ENCODE measurements at regions not wholly inside any gene's neighbourhood (a gene's known extent, or its start where the extent isn't known, plus 50 kb on each side); places are given as distances from the start of the nearest gene placed in this dataset.

- no peak overlapping the region for H3K4me3 ChIP-seq (ENCODE audit: low read length)
- no peak for DNase-seq (ENCODE audit: low read depth)
These were observed 89.1 kb upstream of the GLIS3 start for GRCh38 chr9:4389003-4389402.

DNA sequence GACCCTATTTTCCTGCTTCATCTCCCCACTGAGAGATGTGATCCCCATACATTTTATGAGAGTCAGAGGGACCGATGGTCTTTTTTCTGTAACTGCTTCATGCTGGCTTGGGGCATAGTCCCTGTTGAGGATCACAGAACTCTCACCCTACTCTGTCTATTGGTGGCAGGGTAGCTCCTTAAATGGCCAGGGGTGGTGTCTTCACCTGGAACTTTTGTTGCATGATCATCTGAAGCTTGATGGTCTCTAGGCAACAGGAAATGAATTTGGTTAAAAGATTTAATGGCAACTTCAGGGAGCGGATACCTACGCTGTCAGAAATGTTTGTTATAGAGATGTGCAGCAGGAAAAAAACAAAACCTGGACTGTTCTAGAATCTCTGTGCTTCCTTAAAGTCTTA lies 87.0 kb upstream of the GLIS3 start:
- DNase-seq (ENCODE audit: low read depth) = no peak
- TF ChIP-seq, protein P1, sequence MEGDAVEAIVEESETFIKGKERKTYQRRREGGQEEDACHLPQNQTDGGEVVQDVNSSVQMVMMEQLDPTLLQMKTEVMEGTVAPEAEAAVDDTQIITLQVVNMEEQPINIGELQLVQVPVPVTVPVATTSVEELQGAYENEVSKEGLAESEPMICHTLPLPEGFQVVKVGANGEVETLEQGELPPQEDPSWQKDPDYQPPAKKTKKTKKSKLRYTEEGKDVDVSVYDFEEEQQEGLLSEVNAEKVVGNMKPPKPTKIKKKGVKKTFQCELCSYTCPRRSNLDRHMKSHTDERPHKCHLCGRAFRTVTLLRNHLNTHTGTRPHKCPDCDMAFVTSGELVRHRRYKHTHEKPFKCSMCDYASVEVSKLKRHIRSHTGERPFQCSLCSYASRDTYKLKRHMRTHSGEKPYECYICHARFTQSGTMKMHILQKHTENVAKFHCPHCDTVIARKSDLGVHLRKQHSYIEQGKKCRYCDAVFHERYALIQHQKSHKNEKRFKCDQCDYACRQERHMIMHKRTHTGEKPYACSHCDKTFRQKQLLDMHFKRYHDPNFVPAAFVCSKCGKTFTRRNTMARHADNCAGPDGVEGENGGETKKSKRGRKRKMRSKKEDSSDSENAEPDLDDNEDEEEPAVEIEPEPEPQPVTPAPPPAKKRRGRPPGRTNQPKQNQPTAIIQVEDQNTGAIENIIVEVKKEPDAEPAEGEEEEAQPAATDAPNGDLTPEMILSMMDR (conservative IDR thresholded peaks at IDR 0.05; ENCODE audit: low read depth, low read length) = no peak
- no peak overlapping the region for H3K4me3 ChIP-seq (ENCODE audit: low read length)

More at GRCh38 chr9:4389003-4389402, 89.1 kb upstream of the GLIS3 start:
- TF ChIP-seq, protein P1 (conservative IDR thresholded peaks at IDR 0.05; ENCODE audit: low read depth, low read length) = no peak

DNA sequence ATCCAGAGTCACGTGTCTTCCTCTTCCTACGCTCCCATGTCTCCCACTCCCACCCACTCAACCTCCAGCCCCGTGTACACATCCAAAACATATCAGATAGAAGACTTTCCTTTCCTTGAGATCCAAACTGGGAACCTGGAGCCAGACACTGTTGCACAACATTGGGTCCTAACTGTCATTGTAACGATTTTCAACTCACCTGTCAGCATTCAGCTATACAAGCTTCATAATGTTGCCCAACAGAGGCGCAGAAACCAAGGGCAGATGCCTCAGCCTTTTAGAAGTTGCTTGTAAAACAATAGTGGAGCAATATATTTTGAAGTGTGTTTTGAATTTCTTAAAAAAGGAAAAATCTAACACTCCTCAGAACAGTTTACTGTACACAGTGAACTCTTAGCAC lies 84.9 kb upstream of the GLIS3 start:
- TF ChIP-seq, protein P1 (conservative IDR thresholded peaks at IDR 0.05; ENCODE audit: low read depth, low read length) = no peak
- no peak for DNase-seq (ENCODE audit: low read depth)
- H3K4me3 ChIP-seq (ENCODE audit: low read length) = no peak overlapping the region

- DNase-seq (ENCODE audit: low read depth) = no peak
- H3K4me3 ChIP-seq (ENCODE audit: low read length) = no peak overlapping the region
- TF ChIP-seq, protein P1 (conservative IDR thresholded peaks at IDR 0.05; ENCODE audit: low read depth, low read length) = peak; percentile 59
These were observed 83.0 kb upstream of the GLIS3 start for GRCh38 chr9:4382722-4383317.

GRCh38 chr9:4381744-4382143 lies 81.9 kb upstream of the GLIS3 start:
- H3K4me3 ChIP-seq (ENCODE audit: low read length) = no peak overlapping the region
- TF ChIP-seq, protein P1 (conservative IDR thresholded peaks at IDR 0.05; ENCODE audit: low read depth, low read length) = no peak
- DNase-seq (ENCODE audit: low read depth) = no peak

- TF ChIP-seq, protein P1 (conservative IDR thresholded peaks at IDR 0.05; ENCODE audit: low read depth, low read length) = no peak
- H3K4me3 ChIP-seq (ENCODE audit: low read length) = no peak overlapping the region
- no peak for DNase-seq (ENCODE audit: low read depth)
These were observed 80.5 kb upstream of the GLIS3 start for GRCh38 chr9:4380406-4380805.

DNA sequence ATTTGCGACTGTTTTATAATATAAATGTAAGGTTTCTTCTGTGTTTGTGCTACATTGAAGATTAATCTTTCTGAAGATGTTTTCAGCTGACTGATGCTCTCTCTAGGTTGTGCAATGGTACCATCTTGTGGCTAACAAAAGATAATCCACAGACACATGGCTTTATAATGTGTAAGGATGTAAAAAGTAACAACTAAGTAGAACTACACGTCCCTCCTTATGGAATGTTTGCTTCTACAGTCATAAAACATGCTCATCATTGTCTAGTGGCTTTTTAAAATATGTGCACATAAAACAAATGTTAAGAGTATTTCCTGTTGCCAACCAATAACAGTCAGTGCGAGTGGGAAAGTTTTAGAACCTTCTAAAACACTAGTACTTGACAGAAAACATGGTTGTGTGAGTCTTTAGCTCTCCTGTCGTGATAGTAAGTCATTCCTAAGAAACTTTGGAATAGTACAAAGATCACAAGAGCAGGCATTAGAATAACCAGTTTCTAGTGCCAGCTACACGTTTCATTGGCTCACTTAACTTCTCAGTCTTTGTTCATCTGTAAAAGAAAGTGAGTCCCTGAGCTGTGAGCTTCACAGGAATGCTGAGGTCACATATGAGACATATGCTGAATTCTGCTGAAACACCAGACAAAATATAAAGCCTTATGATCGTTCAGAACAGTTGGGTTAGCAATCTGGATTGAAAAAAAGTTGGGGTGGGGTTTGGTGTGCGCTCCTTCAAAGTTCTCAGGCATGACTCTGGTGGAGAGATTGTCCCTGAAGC lies 75.7 kb upstream of the GLIS3 start:
- no peak for DNase-seq (ENCODE audit: low read depth)
- TF ChIP-seq, protein P1 (conservative IDR thresholded peaks at IDR 0.05; ENCODE audit: low read depth, low read length) = peak; percentile 36

More for the DNA sequence above, 75.7 kb upstream of the GLIS3 start:
- no peak overlapping the region for H3K4me3 ChIP-seq (ENCODE audit: low read length)
